GM19438 (cell line): ENCODE measurements at regions not wholly inside any gene's neighbourhood (a gene's known extent, or its start where the extent isn't known, plus 50 kb on each side); places are given as distances from the start of the nearest gene placed in this dataset.
A peak's percentile ranks its signal among the peaks of the same experiment; 100 is the strongest.

Source experiments
- ATAC-seq: cut with Tn5 transposase; IDR thresholded peaks from one replicate; pipeline ENCODE4 v1.9.1; 2021; ENCODE audit warnings: low read depth; ENCODE audit not compliant: unreplicated experiment

DNA sequence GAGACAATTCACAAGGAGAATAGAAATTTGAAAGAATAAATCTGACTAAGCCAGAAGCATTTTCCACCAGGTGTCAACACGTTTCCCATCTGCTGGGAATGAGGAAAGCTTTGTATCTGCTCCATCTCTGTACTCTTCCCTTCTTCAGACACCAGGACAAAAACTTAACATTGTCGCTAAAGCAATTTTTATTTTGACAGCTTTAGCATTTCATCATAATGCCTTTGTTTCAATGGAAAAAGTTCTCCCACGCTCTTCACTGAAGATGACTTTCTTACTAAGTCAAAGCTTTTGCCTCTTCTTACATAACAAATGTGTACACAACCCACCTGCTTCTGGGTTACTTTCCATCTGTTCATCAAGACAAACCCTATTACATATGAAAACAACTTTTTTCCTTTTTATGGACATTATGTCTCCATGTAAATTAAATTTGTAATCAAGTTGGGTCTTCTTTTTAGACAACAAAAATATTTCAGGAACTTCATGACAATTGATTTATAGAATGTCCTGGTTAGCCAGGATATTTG lies 141.7 kb upstream of the GUCY1A1 start:
- no peak for ATAC-seq

- no peak for ATAC-seq
These were observed 143.3 kb upstream of the GUCY1A1 start for GRCh38 chr4:155523358-155523757.

DNA sequence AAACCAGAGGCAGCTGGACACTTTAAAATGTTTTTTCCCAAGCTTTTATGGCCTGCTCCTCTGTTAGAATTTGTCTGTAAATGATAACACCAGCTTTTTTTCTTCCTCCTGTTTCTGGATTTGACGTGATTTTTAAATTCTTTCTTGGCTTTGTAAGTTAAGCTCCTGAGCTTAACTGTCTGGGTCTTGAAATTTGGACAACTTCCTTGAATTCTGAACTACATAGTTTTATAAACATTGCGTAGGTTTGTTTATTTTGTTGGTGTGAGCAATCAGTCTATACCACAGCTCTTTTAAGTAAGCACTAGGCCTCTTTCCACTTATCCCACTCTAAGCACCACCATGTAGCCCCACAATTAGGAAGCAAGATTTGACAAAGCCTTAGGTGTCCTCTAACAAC lies 144.4 kb upstream of the GUCY1A1 start:
- no peak for ATAC-seq

DNA sequence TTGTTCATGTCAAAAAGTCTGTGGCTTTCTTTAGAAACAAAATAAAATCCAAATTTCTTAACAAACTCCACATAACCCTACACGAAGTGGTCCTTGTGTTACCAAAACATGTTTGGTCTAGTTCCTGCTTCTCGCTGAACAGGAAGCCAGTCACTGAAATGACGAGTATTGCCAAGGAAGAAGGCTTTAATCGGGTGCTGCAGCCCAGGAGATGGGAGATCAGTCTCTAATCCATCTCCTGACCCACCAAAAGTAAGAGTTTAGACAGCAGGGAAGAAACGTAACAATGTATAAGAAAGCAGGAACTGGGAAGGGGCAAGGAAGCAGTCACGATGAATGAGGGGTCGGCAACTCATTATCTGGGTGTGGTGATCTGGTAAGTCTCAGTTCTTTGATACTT lies 144.6 kb upstream of the MAP9 start:
- no peak for ATAC-seq

- no peak for ATAC-seq
These were observed 138.8 kb upstream of the MAP9 start for GRCh38 chr4:155515444-155516075.

DNA sequence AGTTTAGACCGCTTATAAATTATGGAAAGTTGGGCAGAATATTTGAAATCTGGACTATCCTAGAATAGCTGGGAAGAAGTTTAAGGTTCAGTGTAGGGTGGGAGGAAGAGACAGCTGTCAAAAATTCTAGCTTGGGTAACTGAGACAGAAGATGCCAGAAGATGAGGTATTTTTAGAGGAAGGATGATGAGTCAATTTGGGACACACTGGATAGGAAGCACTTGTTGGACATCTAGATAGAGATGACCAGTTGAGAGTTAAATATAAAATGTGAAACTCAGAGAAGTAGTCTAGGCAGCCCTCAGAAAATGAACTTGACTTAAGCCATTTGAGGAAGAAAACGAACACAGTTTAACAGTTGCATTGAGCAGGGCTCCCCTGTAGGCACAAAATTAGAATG lies 137.9 kb upstream of the MAP9 start:
- no peak for ATAC-seq

- no peak for ATAC-seq
These were observed 136.1 kb upstream of the MAP9 start for GRCh38 chr4:155512817-155513216.

DNA sequence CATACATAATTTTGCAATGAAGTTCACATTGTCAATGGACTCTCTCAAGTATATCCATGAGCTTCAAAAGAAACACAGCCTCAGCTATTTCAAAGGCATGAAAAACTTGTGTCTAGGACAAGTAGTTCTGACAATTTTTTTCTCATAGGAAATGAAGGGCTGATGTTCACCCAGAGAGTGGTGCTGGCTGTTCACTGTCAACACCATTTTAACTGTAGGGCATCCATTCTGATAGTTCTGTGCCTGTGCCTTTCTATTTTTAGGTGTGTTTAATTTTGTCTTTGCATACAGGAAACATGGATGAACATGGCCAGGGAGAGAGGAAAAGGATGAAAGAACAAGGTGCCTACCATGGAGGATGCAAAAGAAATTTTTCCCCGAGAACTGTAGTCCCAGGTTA lies 135.3 kb upstream of the MAP9 start:
- no peak for ATAC-seq

- ATAC-seq = no peak
These were observed 134.0 kb upstream of the MAP9 start for GRCh38 chr4:155510771-155511170.

DNA sequence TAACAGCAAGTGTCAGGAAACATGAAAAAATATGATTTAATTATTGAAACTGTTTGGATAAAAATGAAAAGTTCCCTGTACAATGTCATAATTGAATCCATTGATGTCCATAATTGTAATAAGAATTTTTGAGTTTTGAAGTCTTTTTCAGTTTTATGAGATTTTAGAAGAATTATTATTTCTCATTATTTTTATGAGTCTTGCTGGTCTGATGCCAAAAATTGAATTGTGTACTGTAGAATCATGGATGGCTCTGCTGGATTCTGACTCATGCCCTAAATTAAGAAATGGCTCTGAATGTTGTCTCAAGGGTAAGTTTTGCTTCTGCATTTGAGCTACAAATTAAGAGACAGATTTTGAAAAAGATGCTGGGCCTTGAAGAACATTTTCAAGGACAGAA lies 132.8 kb upstream of the MAP9 start:
- no peak for ATAC-seq

DNA sequence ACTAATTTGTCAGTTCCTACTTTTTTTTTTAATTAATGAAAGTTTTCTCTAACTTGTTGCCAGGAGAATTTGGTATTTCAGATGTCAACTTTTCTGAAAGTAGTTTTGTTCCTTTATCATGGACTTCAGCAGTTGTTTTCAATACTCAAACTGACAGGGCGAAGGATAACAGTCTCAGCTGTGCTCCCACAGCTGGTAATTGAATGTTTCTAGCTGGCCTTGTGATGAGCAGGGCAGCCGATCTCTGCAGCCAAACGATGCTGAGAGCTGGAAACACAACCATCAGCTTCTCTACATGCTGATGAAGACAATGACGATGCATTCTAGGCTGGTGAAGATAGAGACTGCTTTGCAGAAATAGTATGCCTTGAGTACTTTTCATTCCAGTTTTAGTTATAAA lies 130.0 kb upstream of the MAP9 start:
- no peak for ATAC-seq

DNA sequence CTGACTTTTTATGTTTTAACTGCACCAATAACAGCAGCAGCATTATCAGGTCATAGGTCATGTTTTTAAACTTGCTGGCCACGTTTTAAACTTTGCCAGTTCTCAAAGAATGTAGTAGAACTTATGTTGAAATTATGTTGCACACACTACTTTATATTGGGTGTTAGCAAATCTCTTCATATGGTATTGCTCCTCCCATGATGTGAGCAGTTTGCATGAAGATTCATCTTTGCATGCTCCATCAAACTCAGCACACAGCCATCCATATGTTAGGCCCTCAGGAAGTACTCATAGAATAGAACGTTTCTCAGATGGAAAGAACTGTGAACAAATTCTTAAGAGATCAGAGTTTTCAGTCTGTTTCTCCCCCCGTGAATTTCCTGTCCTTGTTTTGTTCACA lies 128.6 kb upstream of the MAP9 start:
- ATAC-seq = no peak

GRCh38 chr4:155497306-155497705 lies 120.5 kb upstream of the MAP9 start:
- no peak for ATAC-seq

- no peak for ATAC-seq
These were observed 119.5 kb upstream of the MAP9 start for GRCh38 chr4:155496294-155496626.

- no peak for ATAC-seq
These were observed 119.0 kb upstream of the MAP9 start for GRCh38 chr4:155495572-155496293.

DNA sequence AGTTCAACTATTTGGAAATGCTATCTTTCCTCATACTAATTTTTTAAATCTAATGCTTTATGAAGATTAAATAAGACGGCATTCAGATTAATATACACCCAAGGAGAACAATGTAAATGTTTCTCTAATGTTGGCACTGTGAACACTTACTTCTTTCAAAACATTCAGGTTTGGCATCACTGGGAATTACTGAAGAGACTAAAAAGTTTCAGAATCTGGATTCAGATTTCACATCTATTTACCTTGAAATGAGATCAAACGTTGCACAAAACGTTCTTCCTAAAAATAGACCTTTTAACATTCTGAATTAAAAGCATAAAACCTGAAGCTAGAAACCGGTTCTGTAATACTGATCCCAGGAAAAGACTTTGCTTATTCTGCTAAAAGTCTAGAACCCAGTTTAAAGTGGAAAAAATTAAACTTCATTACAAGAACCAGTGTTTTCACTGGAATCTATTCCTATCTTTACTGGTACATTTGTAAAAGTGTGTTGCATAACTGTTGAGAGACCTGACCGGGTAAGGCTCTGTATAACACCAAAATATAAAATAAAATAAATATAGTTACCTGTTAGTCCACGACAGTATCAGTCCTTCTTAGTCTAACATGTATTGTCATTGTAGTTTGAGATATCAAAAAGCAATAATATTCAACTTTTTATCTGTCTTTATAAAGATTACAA lies 117.4 kb upstream of the MAP9 start:
- ATAC-seq = no peak

- peak; percentile 97 for ATAC-seq
These were observed 114.8 kb upstream of the MAP9 start for GRCh38 chr4:155491336-155492120.

GRCh38 chr4:155489271-155489670 lies 112.5 kb upstream of the MAP9 start:
- ATAC-seq = no peak

DNA sequence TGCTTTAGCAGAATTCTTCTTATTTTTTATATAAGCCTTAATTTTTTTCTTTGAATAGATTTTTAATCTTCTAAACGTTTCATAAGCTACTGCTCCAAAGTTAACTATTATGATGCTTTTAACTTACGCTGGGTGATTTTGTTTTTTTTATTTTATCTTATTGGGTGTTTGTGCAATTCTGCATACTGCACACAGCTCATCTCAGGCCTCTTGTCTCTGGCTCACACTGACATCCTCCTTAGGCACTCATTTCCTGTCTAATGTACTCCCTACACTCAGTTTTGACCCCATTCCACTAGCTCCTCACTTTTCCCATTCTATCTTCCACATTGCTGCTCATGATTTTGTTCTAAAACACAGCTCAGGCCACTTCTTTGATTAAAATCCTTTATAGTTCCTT lies 111.9 kb upstream of the MAP9 start:
- ATAC-seq = no peak

GRCh38 chr4:155487210-155487609 lies 110.4 kb upstream of the MAP9 start:
- no peak for ATAC-seq

- no peak for ATAC-seq
These were observed 104.4 kb upstream of the MAP9 start for GRCh38 chr4:155481150-155481549.
